ENCODE measurements at regions not wholly inside any gene's neighbourhood (a gene's known extent, or its start where the extent isn't known, plus 50 kb on each side); places are given as distances from the start of the nearest gene placed in this dataset.

DNA sequence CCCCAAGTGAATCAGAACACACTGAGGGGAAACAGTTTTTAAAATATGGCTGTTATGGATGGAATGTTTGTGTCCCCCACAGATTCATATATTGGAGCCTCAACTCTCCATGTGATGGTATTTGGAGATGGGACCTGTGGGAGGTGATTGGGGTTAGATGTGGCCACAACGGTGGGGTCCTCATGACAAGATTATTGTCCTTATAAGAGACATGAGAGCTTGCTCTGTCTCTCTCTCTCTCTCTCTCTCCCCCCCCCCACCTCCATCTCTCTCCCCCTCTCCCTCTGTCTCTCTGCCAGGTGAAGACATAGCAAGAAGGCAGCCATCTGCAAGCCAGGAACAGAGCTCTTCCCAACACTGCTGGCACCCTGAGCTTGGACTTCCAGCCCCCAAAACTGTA lies 315.8 kb upstream of the MGMT start:
- TF ChIP-seq EZH2 (IDR thresholded peaks at IDR 0.05; ENCODE audit: borderline replicate concordance, low read depth, low read length, severe bottlenecking) (no peak), POLR2A (IDR thresholded peaks at IDR 0.05; ENCODE audit: low read depth, low read length) (no peak), JUN (IDR thresholded peaks at IDR 0.05; ENCODE audit: borderline replicate concordance, insufficient read depth, insufficient read length, low read depth) (no peak), POLR2AphosphoS5 (IDR thresholded peaks at IDR 0.05; ENCODE audit: insufficient read depth, low read depth, low read length) (no peak), MYC (IDR thresholded peaks at IDR 0.05; ENCODE audit: low read depth, low read length) (no peak), FOS (IDR thresholded peaks at IDR 0.05; ENCODE audit: borderline replicate concordance, insufficient read depth, low read length) (no peak)
- TF ChIP-seq, protein P1, sequence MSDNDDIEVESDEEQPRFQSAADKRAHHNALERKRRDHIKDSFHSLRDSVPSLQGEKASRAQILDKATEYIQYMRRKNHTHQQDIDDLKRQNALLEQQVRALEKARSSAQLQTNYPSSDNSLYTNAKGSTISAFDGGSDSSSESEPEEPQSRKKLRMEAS (IDR thresholded peaks at IDR 0.05; ENCODE audit: insufficient read depth, insufficient read length): no peak
- TF ChIP-seq, protein P2, sequence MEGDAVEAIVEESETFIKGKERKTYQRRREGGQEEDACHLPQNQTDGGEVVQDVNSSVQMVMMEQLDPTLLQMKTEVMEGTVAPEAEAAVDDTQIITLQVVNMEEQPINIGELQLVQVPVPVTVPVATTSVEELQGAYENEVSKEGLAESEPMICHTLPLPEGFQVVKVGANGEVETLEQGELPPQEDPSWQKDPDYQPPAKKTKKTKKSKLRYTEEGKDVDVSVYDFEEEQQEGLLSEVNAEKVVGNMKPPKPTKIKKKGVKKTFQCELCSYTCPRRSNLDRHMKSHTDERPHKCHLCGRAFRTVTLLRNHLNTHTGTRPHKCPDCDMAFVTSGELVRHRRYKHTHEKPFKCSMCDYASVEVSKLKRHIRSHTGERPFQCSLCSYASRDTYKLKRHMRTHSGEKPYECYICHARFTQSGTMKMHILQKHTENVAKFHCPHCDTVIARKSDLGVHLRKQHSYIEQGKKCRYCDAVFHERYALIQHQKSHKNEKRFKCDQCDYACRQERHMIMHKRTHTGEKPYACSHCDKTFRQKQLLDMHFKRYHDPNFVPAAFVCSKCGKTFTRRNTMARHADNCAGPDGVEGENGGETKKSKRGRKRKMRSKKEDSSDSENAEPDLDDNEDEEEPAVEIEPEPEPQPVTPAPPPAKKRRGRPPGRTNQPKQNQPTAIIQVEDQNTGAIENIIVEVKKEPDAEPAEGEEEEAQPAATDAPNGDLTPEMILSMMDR (IDR thresholded peaks at IDR 0.05; ENCODE audit: extremely low read depth in 1 of 2, insufficient read depth in 1 of 2, low read depth in 1 of 2, low read length in 2 of 2): no peak
